WI38 (cell line): ENCODE measurements at regions not wholly inside any gene's neighbourhood (a gene's known extent, or its start where the extent isn't known, plus 50 kb on each side); places are given as distances from the start of the nearest gene placed in this dataset.

Source experiments
- H3K4me3 ChIP-seq: 2 replicates; pipeline ENCODE4 v1.5.1; 2011; ENCODE audit warnings: low read depth, mild to moderate bottlenecking, control low read depth, low read length
- CTCF ChIP-seq: IDR thresholded peaks from 2 replicates; pipeline ENCODE4 v1.5.1; 2012; ENCODE audit warnings: low read depth, mild to moderate bottlenecking, control low read depth, low read length

- no peak overlapping the region for H3K4me3 ChIP-seq
- no peak for TF ChIP-seq CTCF
These were observed 670.8 kb downstream of the PCDH17 start for GRCh38 chr13:58302349-58302748.

GRCh38 chr13:58306062-58306461 is 674.5 kb downstream of the PCDH17 start:
- no peak overlapping the region for H3K4me3 ChIP-seq
- no peak for TF ChIP-seq CTCF

- no peak for TF ChIP-seq CTCF
- no peak overlapping the region for H3K4me3 ChIP-seq
These were observed 681.7 kb downstream of the PCDH17 start for GRCh38 chr13:58313219-58313618.

GRCh38 chr13:58318495-58319167 is 687.1 kb downstream of the PCDH17 start:
- TF ChIP-seq CTCF: no peak
- no peak overlapping the region for H3K4me3 ChIP-seq

- no peak overlapping the region for H3K4me3 ChIP-seq
- no peak for TF ChIP-seq CTCF
These were observed 692.6 kb downstream of the PCDH17 start for GRCh38 chr13:58324161-58324560.

- TF ChIP-seq CTCF: no peak
- no peak overlapping the region for H3K4me3 ChIP-seq
These were observed 698.2 kb downstream of the PCDH17 start for GRCh38 chr13:58329746-58330145.

GRCh38 chr13:58340895-58341294 is 709.4 kb downstream of the PCDH17 start:
- no peak for TF ChIP-seq CTCF
- H3K4me3 ChIP-seq: no peak overlapping the region
